K562 (cell line): ENCODE measurements at regions not wholly inside any gene's neighbourhood (a gene's known extent, or its start where the extent isn't known, plus 50 kb on each side); places are given as distances from the start of the nearest gene placed in this dataset.
A peak's percentile ranks its signal among the peaks of the same experiment; 100 is the strongest.

Experiments
- ATAC-seq: fragments of 200-7000 bp; cut with Tn5 transposase; 3 replicates; pipeline ENCODE4 v1.9.1; 2020; ENCODE audit warnings: moderate library complexity
- BruUV-seq: library from RNA; stranded (reverse); fragments of 400-500 nt; replicated peaks from 2 replicates; lab custom pipeline; 2021; lab: Mats Ljungman, UMichigan
- CTCF ChIA-PET: fragments of 300-600 bp; formaldehyde crosslinking; extraction: SDS; loops from one replicate; lab custom pipeline; 2021; ENCODE audit warnings: low intra/inter-chr PET ratio; lab: Yijun Ruan, JAX
- POLR2A ChIA-PET: fragments of 300-600, 350-650 bp; sonication (Branson Sonifier 250); formaldehyde crosslinking; extraction: SDS; loops from one replicate; lab custom pipeline; 2021; ENCODE audit warnings: antibody characterized with exemption, inconsistent platforms; lab: Yijun Ruan, JAX
- DNase-seq, 4 experiments: peaks; one replicate each; pipeline versions ENCODE4 v3.0.0 to v3.0.0-alpha.2; 2011 to 2018; ENCODE audit warnings: low spot score in 3 of 4, mixed read lengths in 3 of 4; ENCODE audit errors: extremely low read depth in 1 of 4
- FAIRE-seq: peaks from 2 replicates; lab custom pipeline; 2011; peaks lifted over from hg19 to GRCh38; lab: Jason Lieb, UNC
- H2AFZ ChIP-seq: 2 replicates; pipeline ENCODE4 v1.6.0; 2011; ENCODE audit warnings: low read depth, low read length, control low read depth, inconsistent platforms
- H3K27ac ChIP-seq: fragments of 200-600 bp; 3 replicates; pipeline ENCODE4 v1.8.0; 2011; ENCODE audit warnings: low read depth, mild to moderate bottlenecking, control low read depth, inconsistent platforms, low read length, moderate library complexity, mixed read lengths; ENCODE audit errors: extremely low read depth
- H3K27me3 ChIP-seq, 2 experiments: fragments of 300-600 bp in 1 of 2; 2 replicates in 1 of 2; 3 replicates in 1 of 2; pipeline versions ENCODE4 v1.6.0 to v1.8.0; 2011; ENCODE audit warnings: inconsistent platforms in 2 of 2, low read length in 2 of 2, mild to moderate bottlenecking in 1 of 2, mixed read lengths in 1 of 2, moderate library complexity in 1 of 2; ENCODE audit not compliant: control insufficient read depth in 2 of 2, insufficient read depth in 2 of 2
- H3K36me3 ChIP-seq: fragments of 300-600 bp; 3 replicates; pipeline ENCODE4 v1.8.0; 2011; ENCODE audit warnings: mild to moderate bottlenecking, low read length, inconsistent platforms; ENCODE audit not compliant: control insufficient read depth, insufficient read depth
- H3K4me1 ChIP-seq, 2 experiments: fragments of 200-600 bp in 1 of 2; replicated peaks in 1 of 2; 2 replicates in 1 of 2; 3 replicates in 1 of 2; pipeline versions ENCODE4 v1.5.1 to v1.8.0; 2011; ENCODE audit warnings: inconsistent platforms in 2 of 2, low read length in 2 of 2, mild to moderate bottlenecking in 1 of 2, mixed read lengths in 1 of 2, moderate library complexity in 1 of 2; ENCODE audit not compliant: control insufficient read depth in 2 of 2, insufficient read depth in 2 of 2
- H3K4me2 ChIP-seq: 2 replicates; pipeline ENCODE4 v1.6.1; 2011; ENCODE audit warnings: low read length, control low read depth, inconsistent platforms, mixed read lengths; ENCODE audit not compliant: insufficient read depth
- H3K4me3 ChIP-seq: fragments of 200-600 bp; sonication (generic), shearing (Covaris generic); 2 replicates; pipeline ENCODE4 v1.5.1; 2016; ENCODE audit warnings: control low read depth, inconsistent platforms
- H3K79me2 ChIP-seq: fragments of 200-600 bp; 3 replicates; pipeline ENCODE4 v1.8.0; 2011; ENCODE audit warnings: low read length, inconsistent platforms; ENCODE audit not compliant: control insufficient read depth, insufficient read depth
- H3K9ac ChIP-seq, 2 experiments: 2 replicates each; pipeline versions ENCODE4 v1.6.0 to v1.6.1; 2011; ENCODE audit warnings: low read depth in 2 of 2, low read length in 2 of 2, control low read depth in 1 of 2, inconsistent platforms in 1 of 2, mild to moderate bottlenecking in 1 of 2, mixed read lengths in 1 of 2; ENCODE audit not compliant: insufficient read depth in 1 of 2
- H3K9me1 ChIP-seq: one replicate; pipeline ENCODE4 v1.6.0; 2011; ENCODE audit warnings: inconsistent platforms, mild to moderate bottlenecking, low read length, moderate library complexity; ENCODE audit not compliant: control insufficient read depth, insufficient read depth
- H3K9me3 ChIP-seq: replicated peaks from 2 replicates; pipeline ENCODE4 v1.5.1; 2011; ENCODE audit warnings: low read depth, low read length, inconsistent platforms; ENCODE audit not compliant: control insufficient read depth, insufficient read depth
- H4K20me1 ChIP-seq: replicated peaks from 2 replicates; pipeline ENCODE4 v1.6.1; 2011; ENCODE audit warnings: low read length, inconsistent platforms, mixed read lengths; ENCODE audit not compliant: control insufficient read depth, insufficient read depth
- DDX20 ChIP-seq: fragments of 450-650 bp; IDR thresholded peaks from 2 replicates; pipeline ENCODE4 v1.6.1; 2016; ENCODE audit warnings: missing genetic modification characterization, low read depth, mild to moderate bottlenecking, missing compliant biosample characterization, moderate library complexity
- STAG1 ChIP-seq: sonication (generic); formaldehyde crosslinking; IDR thresholded peaks from 2 replicates; pipeline ENCODE4 v1.5.0; 2020; ENCODE audit warnings: missing genetic modification reagents, borderline replicate concordance
- ZFP1 ChIP-seq: fragments of 450-650 bp; formaldehyde crosslinking; IDR thresholded peaks from 2 replicates; pipeline ENCODE4 v1.4.0; 2020; ENCODE audit warnings: mild to moderate bottlenecking, mixed read lengths
- WGBS: fragments of 100-300 bp; shearing (Covaris generic); methylation state at CpG from one replicate; pipeline ENCODE4 v1.1.6; 2016; ENCODE audit warnings: low coverage, mixed read lengths; ENCODE audit not compliant: insufficient coverage; ENCODE audit errors: missing lambda C conversion rate; 5-methylcytosine and 5-hydroxymethylcytosine counted together
- in situ Hi-C: fragments of 300-500 bp; cut with MboI; formaldehyde crosslinking; loops from 4 replicates; pipeline ENCODE4 v1.15.0; 2018; ENCODE audit warnings: inconsistent platforms, mixed read lengths
- intact Hi-C: fragments of 100-400 bp; cut with micrococcal nuclease; formaldehyde crosslinking; loops from 2 replicates; pipeline ENCODE4 v1.14.2; 2022
- TF ChIP-seq, protein P1 (sequence below): IDR thresholded peaks from 2 replicates; pipeline ENCODE4 v1.6.1; 2016; ENCODE audit warnings: missing genetic modification characterization, missing compliant biosample characterization
- TF ChIP-seq, protein P2 (sequence below): fragments of 250-450 bp; sonication (Bioruptor Pico); IDR thresholded peaks from 2 replicates; pipeline ENCODE4 v1.4.0; 2020; ENCODE audit warnings: mild to moderate bottlenecking, moderate library complexity

DNA sequence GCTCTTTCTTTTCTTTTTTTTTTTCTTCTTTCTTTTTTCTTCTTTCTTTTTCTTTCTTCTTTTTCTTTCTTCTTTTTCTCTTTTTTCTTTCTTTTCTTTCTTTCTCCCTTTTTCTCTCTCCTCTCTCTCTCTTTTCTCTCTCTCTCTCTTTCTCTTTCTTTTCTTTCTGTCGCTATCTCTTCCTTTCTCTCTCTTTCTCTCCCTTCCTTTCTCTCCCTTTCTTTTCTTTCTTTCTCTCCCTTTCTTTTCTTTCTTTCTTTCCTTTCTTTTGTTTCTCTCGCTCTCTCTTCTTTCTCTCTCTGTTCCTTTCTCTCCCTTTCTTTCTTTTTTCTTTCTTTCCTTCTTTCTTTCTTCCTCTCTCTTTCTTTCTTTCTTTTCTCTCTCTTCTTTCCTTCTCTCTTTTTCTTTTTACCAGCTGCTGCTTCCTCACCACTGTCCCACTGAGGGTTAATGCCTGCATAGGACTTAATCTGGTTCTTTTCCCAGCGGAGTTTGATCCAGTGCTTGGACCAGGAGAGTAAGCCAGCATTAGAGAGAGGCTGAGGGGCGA, 145.4 kb upstream of the SIX2 start:
- Histone ChIP-seq H3K4me1 (no peaks in the 10 kb centered on the region), H4K20me1 (no peaks in the 10 kb centered on the region), H2AFZ (no peak overlapping the region), H3K4me3 (no peak overlapping the region), H3K36me3 (no peaks in the 10 kb centered on the region), H3K27me3 (peaks cover 2 to 13% of the 10 kb centered on the region in 2 experiments; a peak in 3 of 5 replicates), H3K9me1 (no peaks in the 10 kb centered on the region), H3K79me2 (no peaks in the 10 kb centered on the region), H3K4me2 (no peak overlapping the region), H3K9me3 (no peaks in the 10 kb centered on the region), H3K9ac (no peak overlapping the region), H3K27ac (no peak overlapping the region)
- in situ Hi-C loops: no loop called here
- intact Hi-C loops: no loop called here
- no peak for TF ChIP-seq STAG1 (CRISPR knock-in tag)
- TF ChIP-seq, protein P1, sequence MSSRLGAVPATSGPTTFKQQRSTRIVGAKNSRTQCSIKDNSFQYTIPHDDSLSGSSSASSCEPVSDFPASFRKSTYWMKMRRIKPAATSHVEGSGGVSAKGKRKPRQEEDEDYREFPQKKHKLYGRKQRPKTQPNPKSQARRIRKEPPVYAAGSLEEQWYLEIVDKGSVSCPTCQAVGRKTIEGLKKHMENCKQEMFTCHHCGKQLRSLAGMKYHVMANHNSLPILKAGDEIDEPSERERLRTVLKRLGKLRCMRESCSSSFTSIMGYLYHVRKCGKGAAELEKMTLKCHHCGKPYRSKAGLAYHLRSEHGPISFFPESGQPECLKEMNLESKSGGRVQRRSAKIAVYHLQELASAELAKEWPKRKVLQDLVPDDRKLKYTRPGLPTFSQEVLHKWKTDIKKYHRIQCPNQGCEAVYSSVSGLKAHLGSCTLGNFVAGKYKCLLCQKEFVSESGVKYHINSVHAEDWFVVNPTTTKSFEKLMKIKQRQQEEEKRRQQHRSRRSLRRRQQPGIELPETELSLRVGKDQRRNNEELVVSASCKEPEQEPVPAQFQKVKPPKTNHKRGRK (tag): peak; percentile 96
- POLR2A ChIA-PET: no interaction called here
- ATAC-seq (no peak), DNase-seq (no peak), FAIRE-seq (no peak)
- WGBS: 3% methylated on average over 4 of the region's 4 CpGs
- no TSS peak for BruUV-seq
- CTCF ChIA-PET: no interaction called here

DNA sequence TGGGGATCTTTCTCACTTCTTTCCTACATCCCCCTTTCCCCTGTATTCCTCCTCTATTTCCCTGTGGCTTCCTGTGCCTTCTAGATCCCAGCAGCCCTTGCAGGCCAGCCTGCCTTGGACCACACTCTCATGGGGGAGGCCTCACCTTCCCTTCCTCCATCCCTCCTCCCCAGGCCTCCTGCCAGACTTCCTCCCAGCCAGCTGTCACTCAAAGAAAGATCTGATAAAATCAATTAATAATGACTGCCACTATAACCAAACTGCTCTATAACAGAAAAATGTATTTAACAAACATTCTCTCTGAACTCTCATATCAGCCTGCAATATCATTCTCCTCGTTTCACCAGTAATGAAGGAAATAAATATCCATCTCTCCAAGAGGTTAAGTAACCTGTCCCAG, 144.9 kb upstream of the SIX2 start:
- ChIA-PET POLR2A (interaction anchor here (0.6 kb wide), 1 partner anchor 211 kb away, joined by 3 read pairs; no protein-coding TSS in a partner anchor), CTCF (no interaction called here)
- Histone ChIP-seq H3K4me1 (no peaks in the 10 kb centered on the region), H3K9ac (no peak overlapping the region), H3K27me3 (peaks cover 2 to 8% of the 10 kb centered on the region in 2 experiments; a peak in 3 of 5 replicates), H3K27ac (no peak overlapping the region), H2AFZ (no peak overlapping the region), H3K4me2 (no peak overlapping the region), H3K9me3 (no peaks in the 10 kb centered on the region), H3K79me2 (no peaks in the 10 kb centered on the region), H3K4me3 (no peak overlapping the region), H3K9me1 (no peaks in the 10 kb centered on the region), H3K36me3 (no peaks in the 10 kb centered on the region), H4K20me1 (no peaks in the 10 kb centered on the region)
- DNase-seq: no peak
- no TSS peak for BruUV-seq
- intact Hi-C loops (no loop called here), in situ Hi-C loops (no loop called here)
- 0% methylated on average over 1 of the region's 1 CpG for WGBS
- ATAC-seq: no peak
- FAIRE-seq: no peak
- no peak for TF ChIP-seq DDX20 (tag)
- TF ChIP-seq ZFP1 (CRISPR knock-in tag): no peak
- TF ChIP-seq, protein P2, sequence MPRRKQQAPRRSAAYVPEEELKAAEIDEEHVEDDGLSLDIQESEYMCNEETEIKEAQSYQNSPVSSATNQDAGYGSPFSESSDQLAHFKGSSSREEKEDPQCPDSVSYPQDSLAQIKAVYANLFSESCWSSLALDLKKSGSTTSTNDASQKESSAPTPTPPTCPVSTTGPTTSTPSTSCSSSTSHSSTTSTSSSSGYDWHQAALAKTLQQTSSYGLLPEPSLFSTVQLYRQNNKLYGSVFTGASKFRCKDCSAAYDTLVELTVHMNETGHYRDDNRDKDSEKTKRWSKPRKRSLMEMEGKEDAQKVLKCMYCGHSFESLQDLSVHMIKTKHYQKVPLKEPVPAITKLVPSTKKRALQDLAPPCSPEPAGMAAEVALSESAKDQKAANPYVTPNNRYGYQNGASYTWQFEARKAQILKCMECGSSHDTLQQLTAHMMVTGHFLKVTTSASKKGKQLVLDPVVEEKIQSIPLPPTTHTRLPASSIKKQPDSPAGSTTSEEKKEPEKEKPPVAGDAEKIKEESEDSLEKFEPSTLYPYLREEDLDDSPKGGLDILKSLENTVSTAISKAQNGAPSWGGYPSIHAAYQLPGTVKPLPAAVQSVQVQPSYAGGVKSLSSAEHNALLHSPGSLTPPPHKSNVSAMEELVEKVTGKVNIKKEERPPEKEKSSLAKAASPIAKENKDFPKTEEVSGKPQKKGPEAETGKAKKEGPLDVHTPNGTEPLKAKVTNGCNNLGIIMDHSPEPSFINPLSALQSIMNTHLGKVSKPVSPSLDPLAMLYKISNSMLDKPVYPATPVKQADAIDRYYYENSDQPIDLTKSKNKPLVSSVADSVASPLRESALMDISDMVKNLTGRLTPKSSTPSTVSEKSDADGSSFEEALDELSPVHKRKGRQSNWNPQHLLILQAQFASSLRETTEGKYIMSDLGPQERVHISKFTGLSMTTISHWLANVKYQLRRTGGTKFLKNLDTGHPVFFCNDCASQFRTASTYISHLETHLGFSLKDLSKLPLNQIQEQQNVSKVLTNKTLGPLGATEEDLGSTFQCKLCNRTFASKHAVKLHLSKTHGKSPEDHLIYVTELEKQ: no peak
